Kidney (tissue), 13 donors: ENCODE measurements at regions not wholly inside any gene's neighbourhood (a gene's known extent, or its start where the extent isn't known, plus 50 kb on each side); places are given as distances from the start of the nearest gene placed in this dataset.

Source experiments
- DNase-seq, 5 donors: peaks; one replicate each; pipeline ENCODE4 v3.0.0-alpha.2; 2013 to 2020
- FAIRE-seq: peaks from 2 replicates; lab custom pipeline; 2012; peaks lifted over from hg19 to GRCh38; lab: Jason Lieb, UNC
- H3K27ac ChIP-seq, 2 donors: one replicate each; pipeline ENCODE4 v1.7.0; 2013; ENCODE audit warnings: low read depth in 2 of 2, low read length in 2 of 2, inconsistent platforms in 1 of 2
- H3K27me3 ChIP-seq: one replicate; pipeline ENCODE4 v1.7.1; 2013; ENCODE audit warnings: low read length, inconsistent platforms; ENCODE audit not compliant: control insufficient read depth, insufficient read depth
- H3K36me3 ChIP-seq, 3 donors: one replicate each; pipeline versions ENCODE4 v1.7.0 to v1.7.1; 2013; ENCODE audit warnings: low read length in 3 of 3, control low read depth in 1 of 3, inconsistent platforms in 1 of 3; ENCODE audit not compliant: insufficient read depth in 3 of 3, control insufficient read depth in 2 of 3
- H3K4me1 ChIP-seq, 3 donors: one replicate each; pipeline versions ENCODE4 v1.7.0 to v1.7.1; 2013; ENCODE audit warnings: low read length in 3 of 3, inconsistent platforms in 1 of 3, low read depth in 1 of 3; ENCODE audit not compliant: control insufficient read depth in 2 of 3, insufficient read depth in 2 of 3
- H3K4me3 ChIP-seq, 3 donors: one replicate each; pipeline versions ENCODE4 v1.7.0 to v1.8.1; 2013; ENCODE audit warnings: low read length in 3 of 3, control low read depth in 1 of 3, inconsistent platforms in 1 of 3
- H3K9ac ChIP-seq, 3 donors: one replicate each; pipeline versions ENCODE4 v1.7.0 to v1.7.1; 2013; ENCODE audit warnings: low read length in 3 of 3, control low read depth in 1 of 3, inconsistent platforms in 1 of 3
- H3K9me3 ChIP-seq, 3 donors: one replicate each; pipeline versions ENCODE4 v1.7.0 to v1.7.1; 2013; ENCODE audit warnings: low read length in 3 of 3, control low read depth in 1 of 3, inconsistent platforms in 1 of 3; ENCODE audit not compliant: control insufficient read depth in 2 of 3, insufficient read depth in 1 of 3
- CTCF ChIP-seq: IDR thresholded peaks from 3 replicates; pipeline ENCODE4 v1.5.1; 2012; ENCODE audit warnings: mild to moderate bottlenecking, moderate library complexity, borderline replicate concordance; ENCODE audit not compliant: insufficient read depth; ENCODE audit errors: extremely low read depth
- intact Hi-C: fragments of 100-400 bp; cut with DNase I; formaldehyde crosslinking; loops from one replicate; pipeline ENCODE4 v1.11.1; 2022
- donor health status: control.
- donor health status: control.
- donor health status: control.
- donor health status: control.
- donor health status: control.
- donor health status: DM: yes; HTN: yes; CAD: no.
- donor health status: Normal renal cell carcinoma (clear cell type).

- H3K9ac ChIP-seq, result no peak overlapping the region
- H3K4me1 ChIP-seq, result no peaks in the 10 kb centered on the region
- no peak overlapping the region for H3K4me3 ChIP-seq
- no peak for TF ChIP-seq CTCF
- intact Hi-C loops, result no loop called here
- H3K9me3 ChIP-seq, result no peaks in the 10 kb centered on the region
- no peaks in the 10 kb centered on the region for H3K27me3 ChIP-seq
- no peaks in the 10 kb centered on the region for H3K36me3 ChIP-seq
- DNase-seq, result no peak
- no peak overlapping the region for H3K27ac ChIP-seq
- no peak for FAIRE-seq
Observed at GRCh38 chr10:128907155-128907941, 559.7 kb upstream of the MGMT start.

- Histone ChIP-seq H3K27me3 (no peaks in the 10 kb centered on the region), H3K9me3 (no peaks in the 10 kb centered on the region), H3K4me1 (no peaks in the 10 kb centered on the region), H3K4me3 (no peak overlapping the region), H3K9ac (no peak overlapping the region), H3K36me3 (no peaks in the 10 kb centered on the region), H3K27ac (no peak overlapping the region)
- FAIRE-seq (no peak), DNase-seq (peak in 2 of 5 donors; percentile 61 to 77)
- intact Hi-C loops, result no loop called here
- no peak for TF ChIP-seq CTCF
Observed at GRCh38 chr10:128908099-128908498, 558.9 kb upstream of the MGMT start.

GRCh38 chr10:128908499-128908898, 558.5 kb upstream of the MGMT start:
- intact Hi-C loops, result no loop called here
- DNase-seq (no peak), FAIRE-seq (no peak)
- Histone ChIP-seq H3K4me3 (no peak overlapping the region), H3K27ac (no peak overlapping the region), H3K36me3 (no peaks in the 10 kb centered on the region), H3K9ac (no peak overlapping the region), H3K27me3 (no peaks in the 10 kb centered on the region), H3K9me3 (no peaks in the 10 kb centered on the region), H3K4me1 (no peaks in the 10 kb centered on the region)
- TF ChIP-seq CTCF, result no peak
